ENCODE measurements at regions not wholly inside any gene's neighbourhood (a gene's known extent, or its start where the extent isn't known, plus 50 kb on each side); places are given as distances from the start of the nearest gene placed in this dataset.
A peak's percentile ranks its signal among the peaks of the same experiment; 100 is the strongest.

- Histone ChIP-seq H3K4me3 (ENCODE audit: low read depth in 1 of 2, low read length in 1 of 2) (no peak overlapping the region), H3K4me1 (ENCODE audit: control insufficient read depth in 1 of 2, insufficient read depth in 1 of 2, low read depth in 1 of 2, low read length in 1 of 2) (no peaks in the 10 kb centered on the region), H3K36me3 (no peaks in the 10 kb centered on the region), H3K27me3 (no peaks in the 10 kb centered on the region), H3K9me3 (no peaks in the 10 kb centered on the region), H3K27ac (no peak overlapping the region)
- TF ChIP-seq, protein P1, sequence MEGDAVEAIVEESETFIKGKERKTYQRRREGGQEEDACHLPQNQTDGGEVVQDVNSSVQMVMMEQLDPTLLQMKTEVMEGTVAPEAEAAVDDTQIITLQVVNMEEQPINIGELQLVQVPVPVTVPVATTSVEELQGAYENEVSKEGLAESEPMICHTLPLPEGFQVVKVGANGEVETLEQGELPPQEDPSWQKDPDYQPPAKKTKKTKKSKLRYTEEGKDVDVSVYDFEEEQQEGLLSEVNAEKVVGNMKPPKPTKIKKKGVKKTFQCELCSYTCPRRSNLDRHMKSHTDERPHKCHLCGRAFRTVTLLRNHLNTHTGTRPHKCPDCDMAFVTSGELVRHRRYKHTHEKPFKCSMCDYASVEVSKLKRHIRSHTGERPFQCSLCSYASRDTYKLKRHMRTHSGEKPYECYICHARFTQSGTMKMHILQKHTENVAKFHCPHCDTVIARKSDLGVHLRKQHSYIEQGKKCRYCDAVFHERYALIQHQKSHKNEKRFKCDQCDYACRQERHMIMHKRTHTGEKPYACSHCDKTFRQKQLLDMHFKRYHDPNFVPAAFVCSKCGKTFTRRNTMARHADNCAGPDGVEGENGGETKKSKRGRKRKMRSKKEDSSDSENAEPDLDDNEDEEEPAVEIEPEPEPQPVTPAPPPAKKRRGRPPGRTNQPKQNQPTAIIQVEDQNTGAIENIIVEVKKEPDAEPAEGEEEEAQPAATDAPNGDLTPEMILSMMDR (IDR thresholded peaks at IDR 0.05): no peak
Measured at GRCh38 chr6:71139249-71139648, 149.4 kb upstream of the OGFRL1 start.

DNA sequence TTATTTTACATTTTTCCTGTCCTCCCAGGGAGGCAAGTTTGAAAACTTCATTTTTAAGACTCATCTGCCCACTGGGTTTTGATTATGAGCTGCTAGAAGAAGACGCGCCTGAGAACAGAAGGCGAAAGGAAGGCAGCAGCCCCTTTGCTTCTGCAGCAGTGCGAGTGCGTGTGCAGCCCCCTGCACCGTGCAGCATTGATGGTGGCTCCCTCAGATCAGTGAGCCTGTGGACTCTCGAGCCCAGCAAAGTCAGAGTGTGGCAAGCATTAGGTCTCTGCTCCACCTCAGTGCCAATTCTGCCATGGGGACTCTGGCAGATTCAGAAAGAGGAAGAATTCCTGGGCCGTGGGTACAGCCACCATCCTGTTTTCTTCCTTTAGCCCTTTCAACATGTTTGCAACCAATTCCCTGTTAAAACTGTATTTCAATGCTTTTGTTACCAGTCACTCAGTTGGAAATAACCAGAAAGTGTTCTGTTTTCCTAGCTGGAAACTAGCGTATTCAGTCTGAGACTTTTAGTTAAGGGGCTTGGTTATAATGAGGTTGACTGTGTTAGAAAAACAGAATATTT is 134.8 kb upstream of the OGFRL1 start:
- no peaks in the 10 kb centered on the region for H3K36me3 ChIP-seq
- H3K4me1 ChIP-seq (ENCODE audit: control insufficient read depth in 1 of 2, insufficient read depth in 1 of 2, low read depth in 1 of 2, low read length in 1 of 2): peaks cover 14% of the 10 kb centered on the region in 2 experiments
- no peak overlapping the region for H3K4me3 ChIP-seq (ENCODE audit: low read depth in 1 of 2, low read length in 1 of 2)
- no peaks in the 10 kb centered on the region for H3K27me3 ChIP-seq
- TF ChIP-seq, protein P1 (IDR thresholded peaks at IDR 0.05): no peak
- H3K9me3 ChIP-seq: no peaks in the 10 kb centered on the region
- H3K27ac ChIP-seq: peak overlapping the region; percentile 43

DNA sequence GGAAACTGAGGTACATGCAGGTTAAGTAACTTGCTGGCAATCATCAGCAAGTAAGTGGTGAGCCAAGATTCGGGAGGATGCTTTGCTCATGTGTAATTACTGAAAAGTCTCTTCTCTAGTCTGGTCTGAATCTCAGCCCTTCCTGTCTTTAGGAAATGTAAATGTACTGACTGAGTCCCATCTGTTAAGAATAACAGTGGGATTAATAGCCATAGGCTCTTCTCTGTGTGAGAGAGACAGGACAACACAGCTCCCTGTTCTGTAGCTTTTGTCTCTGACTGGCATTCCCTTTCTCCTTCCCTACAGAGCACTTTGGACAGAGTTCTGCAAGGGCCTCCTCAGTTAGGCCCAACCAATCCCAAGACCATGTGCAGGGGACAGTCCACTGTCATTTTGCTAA is 131.3 kb upstream of the OGFRL1 start:
- no peak overlapping the region for H3K27ac ChIP-seq
- no peaks in the 10 kb centered on the region for H3K27me3 ChIP-seq
- peaks cover 14% of the 10 kb centered on the region in 2 experiments for H3K4me1 ChIP-seq (ENCODE audit: control insufficient read depth in 1 of 2, insufficient read depth in 1 of 2, low read depth in 1 of 2, low read length in 1 of 2)
- no peak overlapping the region for H3K4me3 ChIP-seq (ENCODE audit: low read depth in 1 of 2, low read length in 1 of 2)
- no peaks in the 10 kb centered on the region for H3K36me3 ChIP-seq
- H3K9me3 ChIP-seq: no peaks in the 10 kb centered on the region
- TF ChIP-seq, protein P1 (IDR thresholded peaks at IDR 0.05): no peak

GRCh38 chr6:71164890-71165289 is 123.7 kb upstream of the OGFRL1 start:
- Histone ChIP-seq H3K4me1 (ENCODE audit: control insufficient read depth in 1 of 2, insufficient read depth in 1 of 2, low read depth in 1 of 2, low read length in 1 of 2) (no peaks in the 10 kb centered on the region), H3K9me3 (no peaks in the 10 kb centered on the region), H3K27me3 (no peaks in the 10 kb centered on the region), H3K36me3 (no peaks in the 10 kb centered on the region), H3K4me3 (ENCODE audit: low read depth in 1 of 2, low read length in 1 of 2) (no peak overlapping the region), H3K27ac (no peak overlapping the region)
- TF ChIP-seq, protein P1 (IDR thresholded peaks at IDR 0.05): no peak

- Histone ChIP-seq H3K9me3 (no peaks in the 10 kb centered on the region), H3K4me1 (ENCODE audit: control insufficient read depth in 1 of 2, insufficient read depth in 1 of 2, low read depth in 1 of 2, low read length in 1 of 2) (no peaks in the 10 kb centered on the region), H3K27ac (no peak overlapping the region), H3K36me3 (no peaks in the 10 kb centered on the region), H3K4me3 (ENCODE audit: low read depth in 1 of 2, low read length in 1 of 2) (no peak overlapping the region), H3K27me3 (no peaks in the 10 kb centered on the region)
- TF ChIP-seq, protein P1 (IDR thresholded peaks at IDR 0.05): no peak
Measured at GRCh38 chr6:71168233-71168765, 120.3 kb upstream of the OGFRL1 start.
